ENCODE measurements at regions not wholly inside any gene's neighbourhood (a gene's known extent, or its start where the extent isn't known, plus 50 kb on each side); places are given as distances from the start of the nearest gene placed in this dataset.

DNA sequence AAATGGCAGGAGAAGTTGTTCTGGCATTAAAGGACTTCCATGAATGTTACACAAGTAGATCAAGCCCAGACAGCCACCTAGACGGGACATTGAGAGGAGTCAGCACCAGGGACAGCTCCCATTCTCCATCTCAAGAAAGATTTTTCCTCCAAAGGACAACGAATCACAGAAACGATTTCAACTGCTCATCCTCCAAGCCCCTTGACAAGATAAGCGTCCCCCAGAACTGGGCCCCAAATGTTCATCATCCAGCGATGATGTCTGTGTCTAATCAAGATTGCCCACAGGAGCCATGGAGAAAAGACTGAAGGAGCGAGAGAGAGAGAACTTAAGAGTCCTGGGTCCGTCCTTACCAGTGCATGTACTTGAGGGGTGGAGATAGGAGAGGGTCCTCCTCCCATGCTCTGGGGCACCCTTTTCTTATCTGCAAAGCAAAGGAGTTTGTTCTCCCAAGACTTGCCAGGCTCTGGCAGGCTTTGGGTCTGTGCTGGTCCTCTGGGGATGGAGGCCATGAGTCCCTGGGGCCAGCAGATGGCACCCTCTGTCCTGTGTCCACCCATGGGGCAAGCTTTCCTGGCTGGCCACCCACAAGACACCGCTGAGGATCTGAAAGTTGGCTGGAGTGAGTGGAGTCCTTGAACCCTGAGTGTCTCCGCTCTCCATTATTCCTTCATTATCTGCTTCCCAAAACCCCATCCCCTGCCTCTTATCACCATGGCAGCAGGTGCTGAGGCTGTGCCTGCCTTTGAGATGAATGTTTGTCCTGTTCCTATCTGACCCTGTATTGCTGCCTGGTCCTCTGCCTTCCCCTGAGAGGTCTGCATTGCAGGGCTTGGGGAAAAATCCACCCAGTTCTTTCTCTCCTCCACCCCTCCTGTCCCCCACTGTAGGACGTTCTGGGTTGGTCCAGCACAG, 164.6 kb downstream of the ACTL8 start:
- Histone ChIP-seq H3K79me2 (ENCODE audit: insufficient read depth, low read length) (no peaks in the 10 kb centered on the region), H3K9ac (ENCODE audit: low read length) (no peak overlapping the region), H3K9me2 (replicated peaks; ENCODE audit: insufficient read depth, low read length) (no peaks in the 10 kb centered on the region), H2AFZ (ENCODE audit: low read depth, low read length, severe bottlenecking) (no peak overlapping the region), H3K36me3 (ENCODE audit: low read length) (no peaks in the 10 kb centered on the region), H4K20me1 (ENCODE audit: low read depth, low read length) (no peaks in the 10 kb centered on the region), H3K27ac (ENCODE audit: low read depth, low read length) (no peak overlapping the region), H3F3A (ENCODE audit: insufficient read depth) (no peaks in the 10 kb centered on the region), H3K27me3 (ENCODE audit: low read length) (no peaks in the 10 kb centered on the region), H3K4me3 (ENCODE audit: insufficient read depth, low read length, poor library complexity, severe bottlenecking) (no peak overlapping the region), H3K4me2 (ENCODE audit: low read depth, low read length, poor library complexity, severe bottlenecking) (no peak overlapping the region), H3K9me3 (ENCODE audit: insufficient read depth, low read length) (no peaks in the 10 kb centered on the region)
- no peak for TF ChIP-seq EZH2phosphoT487 (conservative IDR thresholded peaks at IDR 0.05; ENCODE audit: low read length)
- TF ChIP-seq, protein P1, sequence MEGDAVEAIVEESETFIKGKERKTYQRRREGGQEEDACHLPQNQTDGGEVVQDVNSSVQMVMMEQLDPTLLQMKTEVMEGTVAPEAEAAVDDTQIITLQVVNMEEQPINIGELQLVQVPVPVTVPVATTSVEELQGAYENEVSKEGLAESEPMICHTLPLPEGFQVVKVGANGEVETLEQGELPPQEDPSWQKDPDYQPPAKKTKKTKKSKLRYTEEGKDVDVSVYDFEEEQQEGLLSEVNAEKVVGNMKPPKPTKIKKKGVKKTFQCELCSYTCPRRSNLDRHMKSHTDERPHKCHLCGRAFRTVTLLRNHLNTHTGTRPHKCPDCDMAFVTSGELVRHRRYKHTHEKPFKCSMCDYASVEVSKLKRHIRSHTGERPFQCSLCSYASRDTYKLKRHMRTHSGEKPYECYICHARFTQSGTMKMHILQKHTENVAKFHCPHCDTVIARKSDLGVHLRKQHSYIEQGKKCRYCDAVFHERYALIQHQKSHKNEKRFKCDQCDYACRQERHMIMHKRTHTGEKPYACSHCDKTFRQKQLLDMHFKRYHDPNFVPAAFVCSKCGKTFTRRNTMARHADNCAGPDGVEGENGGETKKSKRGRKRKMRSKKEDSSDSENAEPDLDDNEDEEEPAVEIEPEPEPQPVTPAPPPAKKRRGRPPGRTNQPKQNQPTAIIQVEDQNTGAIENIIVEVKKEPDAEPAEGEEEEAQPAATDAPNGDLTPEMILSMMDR (IDR thresholded peaks at IDR 0.05; ENCODE audit: insufficient read depth, low read length, poor library complexity, severe bottlenecking) = no peak

DNA sequence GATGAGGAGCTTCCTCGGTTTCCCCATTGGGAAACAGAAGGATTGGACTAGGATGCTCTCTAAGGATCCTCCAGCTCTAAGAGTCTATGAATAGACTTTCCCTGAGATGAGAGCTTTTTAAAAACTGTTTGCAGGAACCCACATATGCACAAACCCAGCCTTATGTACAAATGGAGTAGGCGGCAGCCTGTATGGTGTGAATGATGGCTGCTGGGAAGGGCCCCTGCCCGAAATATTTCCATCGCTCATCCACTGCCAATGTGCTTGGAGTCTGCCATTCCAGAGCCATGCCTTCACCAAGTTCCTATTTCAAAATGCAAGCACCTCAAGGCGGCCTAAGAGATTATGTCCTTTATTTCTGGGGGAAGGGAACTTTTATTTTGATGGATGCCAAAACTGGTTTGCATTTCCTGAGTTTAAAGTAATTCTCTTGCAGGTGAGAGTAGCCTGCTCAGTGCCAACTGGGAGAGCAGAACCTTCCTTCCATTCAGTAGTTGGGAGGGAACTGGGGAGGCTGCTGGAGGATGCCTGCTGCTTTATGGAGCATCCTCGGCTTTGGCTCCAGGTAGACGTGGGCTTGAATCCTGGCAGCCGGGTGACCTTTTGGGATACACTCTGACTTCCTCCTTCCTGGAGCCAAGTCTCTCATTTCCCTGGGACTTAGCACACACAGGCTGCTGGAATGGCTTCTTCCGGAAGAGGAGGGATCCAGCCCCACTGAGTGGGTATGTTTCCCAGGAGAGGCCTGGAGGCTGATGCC, 165.9 kb downstream of the ACTL8 start:
- Histone ChIP-seq H3K79me2 (ENCODE audit: insufficient read depth, low read length) (no peaks in the 10 kb centered on the region), H3F3A (ENCODE audit: insufficient read depth) (no peaks in the 10 kb centered on the region), H4K20me1 (ENCODE audit: low read depth, low read length) (no peaks in the 10 kb centered on the region), H3K9me2 (replicated peaks; ENCODE audit: insufficient read depth, low read length) (no peaks in the 10 kb centered on the region), H3K27ac (ENCODE audit: low read depth, low read length) (no peak overlapping the region), H3K9ac (ENCODE audit: low read length) (no peak overlapping the region), H2AFZ (ENCODE audit: low read depth, low read length, severe bottlenecking) (no peak overlapping the region), H3K4me3 (ENCODE audit: insufficient read depth, low read length, poor library complexity, severe bottlenecking) (no peak overlapping the region), H3K36me3 (ENCODE audit: low read length) (no peaks in the 10 kb centered on the region), H3K4me2 (ENCODE audit: low read depth, low read length, poor library complexity, severe bottlenecking) (no peak overlapping the region), H3K27me3 (ENCODE audit: low read length) (no peaks in the 10 kb centered on the region), H3K9me3 (ENCODE audit: insufficient read depth, low read length) (no peaks in the 10 kb centered on the region)
- TF ChIP-seq EZH2phosphoT487 (conservative IDR thresholded peaks at IDR 0.05; ENCODE audit: low read length) = no peak
- TF ChIP-seq, protein P1 (IDR thresholded peaks at IDR 0.05; ENCODE audit: insufficient read depth, low read length, poor library complexity, severe bottlenecking) = no peak

- Histone ChIP-seq H3K79me2 (ENCODE audit: insufficient read depth, low read length) (no peaks in the 10 kb centered on the region), H3K9me3 (ENCODE audit: insufficient read depth, low read length) (no peaks in the 10 kb centered on the region), H4K20me1 (ENCODE audit: low read depth, low read length) (no peaks in the 10 kb centered on the region), H3K9me2 (replicated peaks; ENCODE audit: insufficient read depth, low read length) (no peaks in the 10 kb centered on the region), H3K27me3 (ENCODE audit: low read length) (no peaks in the 10 kb centered on the region), H2AFZ (ENCODE audit: low read depth, low read length, severe bottlenecking) (no peak overlapping the region), H3K4me2 (ENCODE audit: low read depth, low read length, poor library complexity, severe bottlenecking) (no peak overlapping the region), H3K9ac (ENCODE audit: low read length) (no peak overlapping the region), H3K4me3 (ENCODE audit: insufficient read depth, low read length, poor library complexity, severe bottlenecking) (no peak overlapping the region), H3K27ac (ENCODE audit: low read depth, low read length) (no peak overlapping the region), H3K36me3 (ENCODE audit: low read length) (no peaks in the 10 kb centered on the region), H3F3A (ENCODE audit: insufficient read depth) (no peaks in the 10 kb centered on the region)
- no peak for TF ChIP-seq EZH2phosphoT487 (conservative IDR thresholded peaks at IDR 0.05; ENCODE audit: low read length)
- TF ChIP-seq, protein P1 (IDR thresholded peaks at IDR 0.05; ENCODE audit: insufficient read depth, low read length, poor library complexity, severe bottlenecking) = peak; percentile 57
Measured at GRCh38 chr1:17922833-17923232, 167.7 kb downstream of the ACTL8 start.

All from SU-DHL-6 (cell line).